ENCODE measurements at regions not wholly inside any gene's neighbourhood (a gene's known extent, or its start where the extent isn't known, plus 50 kb on each side); places are given as distances from the start of the nearest gene placed in this dataset.

GRCh38 chr4:148961526-148961925 is 519.3 kb upstream of the NR3C2 start:
- no peak for DNase-seq (ENCODE audit: low read depth)
- H3K4me3 ChIP-seq (ENCODE audit: low read depth, low read length): no peak overlapping the region
- TF ChIP-seq, protein P1, sequence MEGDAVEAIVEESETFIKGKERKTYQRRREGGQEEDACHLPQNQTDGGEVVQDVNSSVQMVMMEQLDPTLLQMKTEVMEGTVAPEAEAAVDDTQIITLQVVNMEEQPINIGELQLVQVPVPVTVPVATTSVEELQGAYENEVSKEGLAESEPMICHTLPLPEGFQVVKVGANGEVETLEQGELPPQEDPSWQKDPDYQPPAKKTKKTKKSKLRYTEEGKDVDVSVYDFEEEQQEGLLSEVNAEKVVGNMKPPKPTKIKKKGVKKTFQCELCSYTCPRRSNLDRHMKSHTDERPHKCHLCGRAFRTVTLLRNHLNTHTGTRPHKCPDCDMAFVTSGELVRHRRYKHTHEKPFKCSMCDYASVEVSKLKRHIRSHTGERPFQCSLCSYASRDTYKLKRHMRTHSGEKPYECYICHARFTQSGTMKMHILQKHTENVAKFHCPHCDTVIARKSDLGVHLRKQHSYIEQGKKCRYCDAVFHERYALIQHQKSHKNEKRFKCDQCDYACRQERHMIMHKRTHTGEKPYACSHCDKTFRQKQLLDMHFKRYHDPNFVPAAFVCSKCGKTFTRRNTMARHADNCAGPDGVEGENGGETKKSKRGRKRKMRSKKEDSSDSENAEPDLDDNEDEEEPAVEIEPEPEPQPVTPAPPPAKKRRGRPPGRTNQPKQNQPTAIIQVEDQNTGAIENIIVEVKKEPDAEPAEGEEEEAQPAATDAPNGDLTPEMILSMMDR (IDR thresholded peaks at IDR 0.05; ENCODE audit: insufficient read depth, low read length): no peak

DNA sequence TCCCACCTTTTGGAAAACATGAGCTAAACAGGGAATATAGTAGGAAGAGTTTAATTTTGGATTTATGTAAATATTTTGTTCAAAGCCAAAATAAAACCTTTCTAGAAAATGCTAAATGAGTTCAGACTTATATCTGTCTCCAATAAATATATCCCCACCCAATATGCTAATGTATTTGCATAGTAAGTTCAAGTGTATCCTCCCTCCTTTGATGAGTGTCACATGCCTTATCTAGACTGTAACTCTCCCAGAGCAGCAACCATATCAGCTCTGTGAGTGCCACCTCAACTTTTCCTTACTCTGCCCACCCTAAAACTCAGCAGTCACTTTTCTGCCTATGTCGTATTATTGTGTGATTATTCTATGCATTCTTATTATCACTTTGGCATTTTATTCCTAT is 516.1 kb upstream of the NR3C2 start:
- no peak for DNase-seq (ENCODE audit: low read depth)
- no peak overlapping the region for H3K4me3 ChIP-seq (ENCODE audit: low read depth, low read length)
- TF ChIP-seq, protein P1 (IDR thresholded peaks at IDR 0.05; ENCODE audit: insufficient read depth, low read length): no peak

DNA sequence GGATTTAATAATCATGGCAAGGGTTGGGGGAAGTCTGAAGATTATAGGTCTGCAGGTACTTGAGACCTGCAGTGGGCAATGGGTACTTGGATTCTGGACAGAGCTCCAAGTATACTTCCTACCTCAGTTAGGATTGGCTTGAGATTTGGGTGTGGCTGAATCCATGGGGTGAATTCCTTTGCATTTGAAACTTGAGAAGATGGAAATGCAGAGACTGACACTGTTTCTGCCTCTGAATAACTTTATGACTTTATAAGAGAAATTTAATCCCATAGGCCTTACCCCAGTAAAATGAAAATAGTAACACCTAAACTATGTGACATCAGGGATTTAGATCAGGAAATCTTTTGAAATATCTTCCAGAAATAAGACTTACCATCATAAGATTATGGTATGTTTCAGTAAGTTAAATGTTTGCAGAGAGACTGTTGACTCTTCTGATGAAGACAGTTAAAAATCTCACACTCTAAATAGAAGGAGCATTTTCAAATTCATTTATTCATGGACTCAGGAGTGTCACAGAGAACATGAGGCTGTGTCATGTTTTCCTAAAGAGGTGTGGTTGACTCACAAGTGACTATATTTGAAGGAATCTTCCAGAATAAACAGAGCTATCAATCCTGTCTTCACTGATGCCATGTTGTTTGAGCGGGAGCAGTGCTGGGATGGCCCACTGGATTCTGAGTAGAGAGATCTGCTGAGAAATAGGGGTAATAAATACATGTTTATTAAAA is 513.5 kb upstream of the NR3C2 start:
- no peak for DNase-seq (ENCODE audit: low read depth)
- no peak overlapping the region for H3K4me3 ChIP-seq (ENCODE audit: low read depth, low read length)
- TF ChIP-seq, protein P1 (IDR thresholded peaks at IDR 0.05; ENCODE audit: insufficient read depth, low read length): no peak

DNA sequence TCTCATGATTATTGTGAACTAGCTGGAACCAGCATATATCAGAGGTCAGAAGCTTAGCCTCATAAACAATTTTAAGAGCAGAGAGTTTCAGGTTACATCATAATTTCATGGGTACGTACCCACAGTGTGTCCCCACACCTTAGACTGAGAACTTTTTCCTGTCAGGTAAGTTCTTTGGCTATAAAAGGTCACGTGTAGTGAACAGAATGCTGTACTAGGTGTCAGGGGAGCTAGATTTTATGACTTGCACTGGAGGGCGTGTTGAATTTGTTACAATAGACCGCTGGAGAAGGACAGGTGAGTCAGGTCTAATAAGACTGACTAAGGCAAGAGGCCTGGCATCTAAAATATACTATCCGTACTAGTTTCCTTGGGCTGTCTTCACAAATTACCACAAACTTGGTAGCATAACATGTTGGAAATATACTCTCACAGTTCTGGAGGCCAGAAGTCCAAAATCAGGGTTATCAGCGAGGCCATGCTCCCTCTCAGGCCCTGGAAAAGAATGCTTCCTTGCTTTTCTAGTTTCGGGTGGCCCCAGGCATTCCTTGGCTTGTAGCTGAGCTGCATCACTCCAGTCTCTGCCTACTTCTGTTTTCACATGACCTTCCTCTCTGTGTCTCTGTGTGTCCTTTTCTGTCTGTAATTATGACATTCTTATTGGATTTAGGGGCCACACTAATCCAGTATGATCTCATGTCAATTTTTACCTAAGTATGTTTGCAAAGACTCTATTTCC is 512.0 kb upstream of the NR3C2 start:
- no peak for DNase-seq (ENCODE audit: low read depth)
- no peak overlapping the region for H3K4me3 ChIP-seq (ENCODE audit: low read depth, low read length)
- TF ChIP-seq, protein P1 (IDR thresholded peaks at IDR 0.05; ENCODE audit: insufficient read depth, low read length): no peak

DNA sequence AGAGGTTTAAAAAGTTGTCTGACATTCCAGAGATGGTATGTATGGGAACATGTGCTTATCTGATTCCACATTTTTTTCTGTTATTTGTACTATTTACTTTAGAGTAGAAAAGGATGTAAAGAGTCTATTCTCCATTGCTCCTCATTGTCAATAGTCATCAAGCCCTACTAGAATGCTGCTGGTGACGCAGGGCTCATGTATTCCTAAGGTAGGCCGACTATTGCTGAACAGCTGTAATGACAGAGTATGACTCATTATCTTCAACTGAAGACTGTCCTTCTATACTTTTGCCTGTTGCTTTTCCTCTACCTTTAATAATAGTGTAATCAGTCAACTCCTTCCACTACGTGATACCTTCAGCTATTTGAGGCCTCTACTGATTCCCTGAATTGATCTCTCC is 509.1 kb upstream of the NR3C2 start:
- TF ChIP-seq, protein P1 (IDR thresholded peaks at IDR 0.05; ENCODE audit: insufficient read depth, low read length): no peak
- DNase-seq (ENCODE audit: low read depth): no peak
- no peak overlapping the region for H3K4me3 ChIP-seq (ENCODE audit: low read depth, low read length)

DNA sequence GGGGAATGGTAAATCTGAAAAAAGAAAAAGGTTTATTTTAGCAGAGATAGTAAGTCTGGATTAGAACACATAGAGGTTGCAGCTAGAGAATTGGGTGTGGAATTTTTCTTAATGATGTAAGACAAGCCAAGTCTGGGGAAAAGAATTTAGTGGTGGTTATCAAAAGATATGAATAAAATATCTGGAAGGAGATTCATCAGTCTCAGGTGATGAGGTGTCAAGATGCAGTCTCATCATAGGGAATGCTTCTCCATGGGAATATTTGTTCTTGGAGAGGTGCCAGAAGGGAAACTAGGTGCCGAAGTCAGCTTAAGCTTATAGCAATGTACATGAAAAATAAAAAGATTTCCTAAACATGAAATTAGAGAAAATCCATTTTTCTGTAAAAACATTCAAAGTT is 504.1 kb upstream of the NR3C2 start:
- no peak overlapping the region for H3K4me3 ChIP-seq (ENCODE audit: low read depth, low read length)
- TF ChIP-seq, protein P1 (IDR thresholded peaks at IDR 0.05; ENCODE audit: insufficient read depth, low read length): no peak
- no peak for DNase-seq (ENCODE audit: low read depth)

Measured in fibroblast of the aortic adventitia (primary cell).